ENCODE measurements at regions not wholly inside any gene's neighbourhood (a gene's known extent, or its start where the extent isn't known, plus 50 kb on each side); places are given as distances from the start of the nearest gene placed in this dataset.

GRCh38 chr1:22275626-22276395, 132.9 kb upstream of the WNT4 start:
- TF ChIP-seq, protein P1, sequence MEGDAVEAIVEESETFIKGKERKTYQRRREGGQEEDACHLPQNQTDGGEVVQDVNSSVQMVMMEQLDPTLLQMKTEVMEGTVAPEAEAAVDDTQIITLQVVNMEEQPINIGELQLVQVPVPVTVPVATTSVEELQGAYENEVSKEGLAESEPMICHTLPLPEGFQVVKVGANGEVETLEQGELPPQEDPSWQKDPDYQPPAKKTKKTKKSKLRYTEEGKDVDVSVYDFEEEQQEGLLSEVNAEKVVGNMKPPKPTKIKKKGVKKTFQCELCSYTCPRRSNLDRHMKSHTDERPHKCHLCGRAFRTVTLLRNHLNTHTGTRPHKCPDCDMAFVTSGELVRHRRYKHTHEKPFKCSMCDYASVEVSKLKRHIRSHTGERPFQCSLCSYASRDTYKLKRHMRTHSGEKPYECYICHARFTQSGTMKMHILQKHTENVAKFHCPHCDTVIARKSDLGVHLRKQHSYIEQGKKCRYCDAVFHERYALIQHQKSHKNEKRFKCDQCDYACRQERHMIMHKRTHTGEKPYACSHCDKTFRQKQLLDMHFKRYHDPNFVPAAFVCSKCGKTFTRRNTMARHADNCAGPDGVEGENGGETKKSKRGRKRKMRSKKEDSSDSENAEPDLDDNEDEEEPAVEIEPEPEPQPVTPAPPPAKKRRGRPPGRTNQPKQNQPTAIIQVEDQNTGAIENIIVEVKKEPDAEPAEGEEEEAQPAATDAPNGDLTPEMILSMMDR (IDR thresholded peaks at IDR 0.05; ENCODE audit: control insufficient read depth, insufficient read depth, low read depth, low read length, missing control alignments), result peak; percentile 88
- no peak overlapping the region for H3K4me3 ChIP-seq (ENCODE audit: control insufficient read depth, low read depth, low read length)
- no peak for DNase-seq (ENCODE audit: low read depth)

- no peak overlapping the region for H3K4me3 ChIP-seq (ENCODE audit: control insufficient read depth, low read depth, low read length)
- TF ChIP-seq, protein P1 (IDR thresholded peaks at IDR 0.05; ENCODE audit: control insufficient read depth, insufficient read depth, low read depth, low read length, missing control alignments), result no peak
- no peak for DNase-seq (ENCODE audit: low read depth)
These were observed 133.5 kb upstream of the WNT4 start for GRCh38 chr1:22276396-22276748.

DNA sequence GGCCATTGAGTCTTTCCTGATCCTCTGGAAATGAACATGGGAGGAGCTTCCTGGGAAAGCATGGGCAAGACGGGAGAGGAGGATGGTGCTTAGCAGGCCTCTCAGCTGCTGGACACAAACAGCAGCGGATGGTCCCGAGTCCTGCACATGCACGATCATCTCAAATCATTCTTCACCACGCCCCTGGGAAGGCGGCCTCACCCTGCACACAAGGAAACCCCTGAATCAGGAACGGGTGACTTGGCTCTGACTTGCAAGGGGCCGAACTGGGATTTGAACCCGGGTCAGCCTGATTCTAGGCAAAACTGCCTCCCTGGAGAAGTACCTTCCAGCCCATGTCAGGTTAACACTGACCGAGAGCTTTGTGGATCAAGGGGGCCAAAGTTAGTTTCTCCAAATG, 134.8 kb upstream of the WNT4 start:
- DNase-seq (ENCODE audit: low read depth), result no peak
- no peak overlapping the region for H3K4me3 ChIP-seq (ENCODE audit: control insufficient read depth, low read depth, low read length)
- TF ChIP-seq, protein P1 (IDR thresholded peaks at IDR 0.05; ENCODE audit: control insufficient read depth, insufficient read depth, low read depth, low read length, missing control alignments), result no peak

- TF ChIP-seq, protein P1 (IDR thresholded peaks at IDR 0.05; ENCODE audit: control insufficient read depth, insufficient read depth, low read depth, low read length, missing control alignments), result no peak
- H3K4me3 ChIP-seq (ENCODE audit: control insufficient read depth, low read depth, low read length), result no peak overlapping the region
- DNase-seq (ENCODE audit: low read depth), result no peak
These were observed 136.8 kb upstream of the WNT4 start for GRCh38 chr1:22279735-22280134.

DNA sequence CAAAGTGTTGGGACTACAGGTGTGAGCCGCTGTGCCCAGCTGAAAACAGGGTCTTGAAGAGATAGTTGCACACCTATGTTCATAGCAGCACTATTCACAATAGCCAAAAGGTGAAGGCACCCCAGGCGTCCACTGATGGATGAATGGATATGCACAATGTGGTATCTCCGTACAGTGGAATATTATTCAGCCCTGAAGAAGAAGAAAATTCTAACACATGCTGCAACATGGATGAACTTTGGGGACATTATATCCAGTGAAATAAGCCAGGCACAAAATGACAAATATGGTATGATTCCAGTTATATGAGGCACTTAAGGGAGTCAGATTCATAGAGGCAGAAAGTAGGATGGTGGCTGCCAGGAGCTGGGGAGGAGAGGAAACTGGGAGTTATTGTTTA, 137.6 kb upstream of the WNT4 start:
- TF ChIP-seq, protein P1 (IDR thresholded peaks at IDR 0.05; ENCODE audit: control insufficient read depth, insufficient read depth, low read depth, low read length, missing control alignments), result no peak

GRCh38 chr1:22281521-22282363, 138.8 kb upstream of the WNT4 start:
- DNase-seq (ENCODE audit: low read depth), result no peak
- no peak overlapping the region for H3K4me3 ChIP-seq (ENCODE audit: control insufficient read depth, low read depth, low read length)
- TF ChIP-seq, protein P1 (IDR thresholded peaks at IDR 0.05; ENCODE audit: control insufficient read depth, insufficient read depth, low read depth, low read length, missing control alignments), result no peak

More for the DNA sequence above, 137.6 kb upstream of the WNT4 start:
- no peak overlapping the region for H3K4me3 ChIP-seq (ENCODE audit: control insufficient read depth, low read depth, low read length)
- no peak for DNase-seq (ENCODE audit: low read depth)
